Activated CD8-positive, alpha-beta memory T cell treated with anti-CD3 and anti-CD28 coated beads, Interleukin-2, amount 10 ng/mL, durations not matched to agents 7 days and 5 days (primary cell): ENCODE measurements at regions not wholly inside any gene's neighbourhood (a gene's known extent, or its start where the extent isn't known, plus 50 kb on each side); places are given as distances from the start of the nearest gene placed in this dataset.

Experiments used
- ATAC-seq: fragments of 150-1000 bp; cut with Tn5 transposase; one replicate; pipeline ENCODE4 v1.10.0; 2021; ENCODE audit warnings: moderate library complexity
- CTCF ChIA-PET: fragments of 350-600 bp; sonication (Branson Sonifier 250); formaldehyde crosslinking; loops from one replicate; lab custom pipeline; 2021; ENCODE audit warnings: antibody characterized with exemption; lab: Charles Lee
- DNase-seq: peaks from one replicate; pipeline ENCODE4 v3.0.0-alpha.2; 2020
- H3K27ac Mint-ChIP-seq: one replicate; pipeline ENCODE4 v1.8.0; 2021; ENCODE audit warnings: mild to moderate bottlenecking, mixed read lengths
- H3K27me3 Mint-ChIP-seq: one replicate; pipeline ENCODE4 v1.8.0; 2021; ENCODE audit warnings: mixed read lengths
- H3K36me3 Mint-ChIP-seq: one replicate; pipeline ENCODE4 v1.8.0; 2021; ENCODE audit warnings: mild to moderate bottlenecking, mixed read lengths
- H3K4me1 Mint-ChIP-seq: one replicate; pipeline ENCODE4 v1.8.0; 2021; ENCODE audit warnings: mixed read lengths
- H3K4me3 Mint-ChIP-seq: one replicate; pipeline ENCODE4 v1.8.0; 2021; ENCODE audit warnings: mild to moderate bottlenecking, moderate library complexity, mixed read lengths
- H3K9me3 Mint-ChIP-seq: one replicate; pipeline ENCODE4 v1.8.0; 2022; ENCODE audit warnings: low read depth, mixed read lengths

DNA sequence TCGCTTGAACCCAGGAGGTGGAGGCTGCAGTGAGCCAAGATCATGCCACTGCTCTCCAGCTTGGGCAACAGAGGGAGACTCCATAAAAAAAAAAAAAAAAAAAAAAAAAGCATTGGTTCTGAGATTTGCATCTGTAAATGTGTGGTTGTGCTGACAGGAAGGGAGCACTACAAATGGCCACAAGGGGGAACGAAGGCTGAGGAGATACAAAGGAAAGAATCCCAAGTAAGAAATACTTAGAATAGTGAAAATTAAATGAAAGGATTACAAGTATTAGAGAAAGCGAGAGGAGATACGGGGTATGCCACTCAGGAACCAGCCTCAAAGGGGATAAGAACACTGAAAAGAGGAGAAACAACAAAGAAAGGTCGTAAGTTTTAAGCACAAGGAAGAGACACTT lies 284.9 kb downstream of the KLF12 start:
- no peaks in the 10 kb centered on the region for H3K9me3 Mint-ChIP-seq
- CTCF ChIA-PET: no interaction called here
- no peak overlapping the region for H3K27ac Mint-ChIP-seq
- H3K27me3 Mint-ChIP-seq: no peaks in the 10 kb centered on the region
- DNase-seq: no peak
- peaks cover 6% of the 10 kb centered on the region for H3K4me1 Mint-ChIP-seq
- ATAC-seq: no peak
- H3K4me3 Mint-ChIP-seq: no peak overlapping the region
- H3K36me3 Mint-ChIP-seq: peaks cover 12% of the 10 kb centered on the region

DNA sequence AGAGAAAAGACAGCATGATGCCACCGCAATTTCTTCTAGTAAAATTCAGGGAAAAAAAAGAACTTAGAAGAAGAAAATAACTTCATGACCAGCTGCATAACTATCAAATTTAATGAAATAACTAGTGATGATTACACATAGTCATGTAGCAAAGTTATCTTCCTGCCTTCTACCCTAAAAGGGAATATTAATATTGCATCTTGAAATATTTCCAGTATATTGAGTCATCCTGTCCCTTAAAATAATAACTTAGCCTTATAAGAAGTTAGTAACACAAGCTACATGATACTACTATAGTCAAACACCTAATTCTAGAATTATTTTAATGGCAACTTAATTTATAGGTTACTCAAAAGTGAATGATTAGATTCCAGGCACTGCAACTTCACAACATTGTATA lies 289.2 kb downstream of the KLF12 start:
- CTCF ChIA-PET: no interaction called here
- H3K36me3 Mint-ChIP-seq: peaks cover 10% of the 10 kb centered on the region
- no peak overlapping the region for H3K4me3 Mint-ChIP-seq
- ATAC-seq: no peak
- no peak overlapping the region for H3K27ac Mint-ChIP-seq
- no peaks in the 10 kb centered on the region for H3K27me3 Mint-ChIP-seq
- peaks cover 6% of the 10 kb centered on the region for H3K4me1 Mint-ChIP-seq
- DNase-seq: no peak
- H3K9me3 Mint-ChIP-seq: no peaks in the 10 kb centered on the region

GRCh38 chr13:73842626-73843025 lies 291.6 kb downstream of the KLF12 start:
- Mint-ChIP-seq H3K27me3 (no peaks in the 10 kb centered on the region), H3K27ac (no peak overlapping the region), H3K4me1 (no peaks in the 10 kb centered on the region), H3K36me3 (peaks cover 10% of the 10 kb centered on the region), H3K4me3 (no peak overlapping the region), H3K9me3 (no peaks in the 10 kb centered on the region)
- DNase-seq (no peak), ATAC-seq (no peak)
- CTCF ChIA-PET: interaction anchor here (0.6 to 1.1 kb wide), 3 partner anchors 444 to 470 kb away, joined by 3 to 4 read pairs (median 3); no protein-coding TSS in a partner anchor

- H3K9me3 Mint-ChIP-seq: no peaks in the 10 kb centered on the region
- no peaks in the 10 kb centered on the region for H3K27me3 Mint-ChIP-seq
- H3K4me3 Mint-ChIP-seq: no peak overlapping the region
- H3K4me1 Mint-ChIP-seq: no peaks in the 10 kb centered on the region
- ATAC-seq (no peak), DNase-seq (no peak)
- peaks cover 10% of the 10 kb centered on the region for H3K36me3 Mint-ChIP-seq
- CTCF ChIA-PET: interaction anchor here (0.6 to 1.1 kb wide), 2 partner anchors 445 to 470 kb away, joined by 3 to 4 read pairs; no protein-coding TSS in a partner anchor
- no peak overlapping the region for H3K27ac Mint-ChIP-seq
These were observed 292.0 kb downstream of the KLF12 start for GRCh38 chr13:73842184-73842583.

DNA sequence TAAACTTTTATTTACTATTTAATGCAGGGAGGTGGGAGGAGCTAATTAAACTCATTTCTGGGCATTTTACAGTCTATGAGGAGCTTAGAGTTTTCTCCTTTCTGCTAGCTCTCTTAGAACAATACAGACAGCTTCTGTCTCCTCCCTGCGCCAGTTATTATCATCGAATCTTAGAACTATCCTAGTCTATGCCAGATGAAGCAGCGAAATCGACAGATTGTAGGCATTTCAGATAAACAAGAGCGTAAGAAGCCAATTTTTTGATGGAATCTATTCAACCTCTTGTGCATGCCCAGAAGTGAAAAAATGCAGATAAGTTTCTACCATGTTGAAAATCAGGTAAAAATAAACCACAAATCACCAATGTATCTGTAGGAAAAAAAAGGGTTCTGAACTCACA lies 297.1 kb downstream of the KLF12 start:
- H3K9me3 Mint-ChIP-seq: no peaks in the 10 kb centered on the region
- CTCF ChIA-PET: interaction anchor here (0.6 to 5.6 kb wide), 3 partner anchors 70 to 450 kb away, joined by 3 to 34 read pairs (median 4); no protein-coding TSS in a partner anchor
- no peaks in the 10 kb centered on the region for H3K27me3 Mint-ChIP-seq
- ATAC-seq: no peak
- no peak overlapping the region for H3K27ac Mint-ChIP-seq
- no peaks in the 10 kb centered on the region for H3K4me1 Mint-ChIP-seq
- no peak for DNase-seq
- no peaks in the 10 kb centered on the region for H3K36me3 Mint-ChIP-seq
- H3K4me3 Mint-ChIP-seq: no peak overlapping the region

DNA sequence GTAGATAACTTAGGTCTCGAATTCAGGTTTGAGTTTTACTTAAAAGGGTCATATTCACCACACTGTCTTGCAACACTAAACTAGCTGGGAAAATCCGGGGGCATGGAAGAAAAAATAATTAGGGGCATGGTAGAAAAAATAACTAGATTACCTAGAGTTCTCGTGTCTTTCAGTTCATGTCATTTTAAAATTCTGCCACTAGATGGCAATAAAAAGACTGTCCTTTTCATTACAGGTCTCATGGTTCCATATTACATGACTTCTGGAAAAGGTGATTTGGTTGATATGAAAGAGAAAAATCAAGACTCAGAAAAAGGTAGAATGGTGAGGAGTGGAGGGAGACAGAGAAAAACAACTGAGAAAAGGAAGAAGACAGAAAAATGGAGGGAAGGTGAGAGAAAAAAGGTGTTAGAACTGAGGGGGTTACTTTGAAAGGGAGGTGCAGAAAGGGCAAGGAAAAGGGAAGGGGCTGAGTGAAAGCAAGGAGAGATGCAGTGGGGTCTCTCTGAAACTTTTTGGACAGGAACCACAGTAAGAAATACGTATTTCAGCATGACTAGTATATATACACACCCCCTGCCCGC lies 299.0 kb downstream of the KLF12 start:
- ATAC-seq (no peak), DNase-seq (no peak)
- H3K36me3 Mint-ChIP-seq: no peaks in the 10 kb centered on the region
- no peaks in the 10 kb centered on the region for H3K27me3 Mint-ChIP-seq
- no peak overlapping the region for H3K4me3 Mint-ChIP-seq
- CTCF ChIA-PET: interaction anchor here (0.6 to 5.6 kb wide), 5 partner anchors 81 to 1384 kb away, joined by 3 to 34 read pairs (median 4); no protein-coding TSS in a partner anchor
- H3K9me3 Mint-ChIP-seq: no peaks in the 10 kb centered on the region
- H3K4me1 Mint-ChIP-seq: peaks cover 1% of the 10 kb centered on the region
- no peak overlapping the region for H3K27ac Mint-ChIP-seq

- ATAC-seq (no peak), DNase-seq (no peak)
- CTCF ChIA-PET: interaction anchor here (1.1 to 5.6 kb wide), 3 partner anchors 265 to 1386 kb away, joined by 3 to 34 read pairs (median 4); no protein-coding TSS in a partner anchor
- Mint-ChIP-seq H3K4me3 (no peak overlapping the region), H3K27ac (no peak overlapping the region), H3K9me3 (no peaks in the 10 kb centered on the region), H3K36me3 (no peaks in the 10 kb centered on the region), H3K4me1 (peaks cover 8% of the 10 kb centered on the region), H3K27me3 (no peaks in the 10 kb centered on the region)
These were observed 300.7 kb downstream of the KLF12 start for GRCh38 chr13:73833325-73834070.

GRCh38 chr13:73832825-73833224 lies 301.4 kb downstream of the KLF12 start:
- CTCF ChIA-PET: interaction anchor here (1.5 to 5.6 kb wide), 2 partner anchors 455 to 1387 kb away, joined by 4 to 34 read pairs; no protein-coding TSS in a partner anchor
- H3K4me1 Mint-ChIP-seq: peaks cover 10% of the 10 kb centered on the region
- no peak overlapping the region for H3K27ac Mint-ChIP-seq
- ATAC-seq (no peak), DNase-seq (no peak)
- peaks cover under 1% of the 10 kb centered on the region for H3K36me3 Mint-ChIP-seq
- H3K4me3 Mint-ChIP-seq: no peak overlapping the region
- no peaks in the 10 kb centered on the region for H3K27me3 Mint-ChIP-seq
- no peaks in the 10 kb centered on the region for H3K9me3 Mint-ChIP-seq

DNA sequence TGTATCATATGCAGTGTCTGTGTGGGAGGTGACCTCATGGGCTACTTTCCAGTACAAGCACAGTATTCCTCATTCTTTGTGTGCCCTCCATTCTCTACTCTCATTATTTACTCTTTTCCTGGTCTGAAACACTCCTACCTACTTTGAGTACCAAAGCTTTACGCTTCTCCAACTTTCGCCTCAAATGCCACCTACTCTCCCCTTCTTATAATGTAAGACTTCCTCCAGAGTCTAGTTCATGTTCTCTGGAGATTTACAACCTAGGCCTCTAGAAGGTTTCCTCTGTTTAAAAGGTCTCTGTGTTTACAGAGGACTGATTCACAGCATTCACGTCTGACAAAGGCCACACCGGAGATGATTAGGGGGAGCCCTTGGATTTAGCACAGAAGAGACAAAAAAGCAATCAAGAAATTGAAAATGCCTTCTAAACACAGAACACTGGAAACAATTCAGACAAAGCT lies 302.0 kb downstream of the KLF12 start:
- peaks cover 10% of the 10 kb centered on the region for H3K4me1 Mint-ChIP-seq
- ATAC-seq (no peak), DNase-seq (no peak)
- H3K9me3 Mint-ChIP-seq: no peaks in the 10 kb centered on the region
- no peak overlapping the region for H3K4me3 Mint-ChIP-seq
- no peaks in the 10 kb centered on the region for H3K27me3 Mint-ChIP-seq
- H3K36me3 Mint-ChIP-seq: peaks cover 1% of the 10 kb centered on the region
- CTCF ChIA-PET: interaction anchor here (1.5 to 5.6 kb wide), 2 partner anchors 455 to 1388 kb away, joined by 4 to 34 read pairs; no protein-coding TSS in a partner anchor
- no peak overlapping the region for H3K27ac Mint-ChIP-seq

GRCh38 chr13:73829416-73829815 lies 304.8 kb downstream of the KLF12 start:
- ATAC-seq (no peak), DNase-seq (no peak)
- peaks cover 19% of the 10 kb centered on the region for H3K4me1 Mint-ChIP-seq
- H3K36me3 Mint-ChIP-seq: peaks cover 8% of the 10 kb centered on the region
- H3K27ac Mint-ChIP-seq: no peak overlapping the region
- CTCF ChIA-PET: no interaction called here
- H3K27me3 Mint-ChIP-seq: no peaks in the 10 kb centered on the region
- H3K4me3 Mint-ChIP-seq: no peak overlapping the region
- no peaks in the 10 kb centered on the region for H3K9me3 Mint-ChIP-seq

- DNase-seq (no peak), ATAC-seq (peak; percentile 49)
- Mint-ChIP-seq H3K27ac (no peak overlapping the region), H3K4me1 (peaks cover 19% of the 10 kb centered on the region), H3K36me3 (peaks cover 10% of the 10 kb centered on the region), H3K27me3 (no peaks in the 10 kb centered on the region), H3K9me3 (no peaks in the 10 kb centered on the region), H3K4me3 (no peak overlapping the region)
- CTCF ChIA-PET: no interaction called here
These were observed 305.4 kb downstream of the KLF12 start for GRCh38 chr13:73828811-73829210.

- Mint-ChIP-seq H3K4me1 (peaks cover 20% of the 10 kb centered on the region), H3K36me3 (peaks cover 10% of the 10 kb centered on the region), H3K9me3 (no peaks in the 10 kb centered on the region), H3K27me3 (no peaks in the 10 kb centered on the region), H3K4me3 (no peak overlapping the region), H3K27ac (no peak overlapping the region)
- ATAC-seq: no peak
- CTCF ChIA-PET: interaction anchor here (0.9 kb wide), 1 partner anchor 460 kb away, joined by 3 read pairs; no protein-coding TSS in a partner anchor
- no peak for DNase-seq
These were observed 306.8 kb downstream of the KLF12 start for GRCh38 chr13:73827434-73827833.

GRCh38 chr13:73825143-73825542 lies 309.1 kb downstream of the KLF12 start:
- ATAC-seq (peak; percentile 30), DNase-seq (peak; percentile 43)
- H3K4me1 Mint-ChIP-seq: peaks cover 19% of the 10 kb centered on the region
- H3K9me3 Mint-ChIP-seq: no peaks in the 10 kb centered on the region
- H3K27ac Mint-ChIP-seq: peak overlapping the region; percentile 37
- peaks cover 10% of the 10 kb centered on the region for H3K36me3 Mint-ChIP-seq
- CTCF ChIA-PET: no interaction called here
- H3K27me3 Mint-ChIP-seq: no peaks in the 10 kb centered on the region
- no peak overlapping the region for H3K4me3 Mint-ChIP-seq
